Endothelial cell of umbilical vein (primary cell): ENCODE measurements at regions not wholly inside any gene's neighbourhood (a gene's known extent, or its start where the extent isn't known, plus 50 kb on each side); places are given as distances from the start of the nearest gene placed in this dataset.

Experiments used
- BruUV-seq: library from RNA; stranded (reverse); fragments of 400-500 nt; replicated peaks from 2 replicates; lab custom pipeline; 2021; lab: Mats Ljungman, UMichigan
- CTCF ChIA-PET: fragments of 300-600, 350-600 bp; sonication (Branson Sonifier 250); formaldehyde crosslinking; loops from one replicate; lab custom pipeline; 2021; ENCODE audit warnings: antibody characterized with exemption, inconsistent platforms; lab: Charles Lee
- POLR2A ChIA-PET: fragments of 300-600, 350-600 bp; sonication (Branson Sonifier 250); formaldehyde crosslinking; loops from one replicate; lab custom pipeline; 2021; ENCODE audit warnings: antibody characterized with exemption, inconsistent platforms; lab: Charles Lee
- DNase-seq: peaks from one replicate; pipeline ENCODE4 v3.0.0-alpha.2; 2011; ENCODE audit warnings: low read depth, low spot score
- FAIRE-seq: peaks from 2 replicates; lab custom pipeline; 2011; peaks lifted over from hg19 to GRCh38; lab: Jason Lieb, UNC
- H2AFZ ChIP-seq: 2 replicates; pipeline ENCODE4 v1.6.0; 2012; ENCODE audit warnings: low read depth, low read length, control low read depth, inconsistent platforms
- H3K27ac ChIP-seq: 2 replicates; pipeline ENCODE4 v1.5.1; 2011; ENCODE audit warnings: low read depth, mild to moderate bottlenecking, control low read depth, low read length, moderate library complexity; ENCODE audit not compliant: insufficient read depth
- H3K27me3 ChIP-seq, 2 experiments: 2 replicates each; pipeline versions ENCODE4 v1.6.0 to v1.6.1; 2011; ENCODE audit warnings: low read length in 2 of 2, mixed read lengths in 1 of 2; ENCODE audit not compliant: control insufficient read depth in 2 of 2, insufficient read depth in 2 of 2
- H3K36me3 ChIP-seq, 2 experiments: 2 replicates in 1 of 2; 3 replicates in 1 of 2; pipeline ENCODE4 v1.5.1; 2011; ENCODE audit warnings: low read length in 2 of 2, mild to moderate bottlenecking in 1 of 2, moderate library complexity in 1 of 2; ENCODE audit not compliant: control insufficient read depth in 2 of 2, insufficient read depth in 2 of 2; ENCODE audit errors: extremely low read depth in 1 of 2
- H3K4me1 ChIP-seq: 3 replicates; pipeline ENCODE4 v1.5.1; 2011; ENCODE audit warnings: mild to moderate bottlenecking, low read length; ENCODE audit not compliant: control insufficient read depth, insufficient read depth; ENCODE audit errors: extremely low read depth
- H3K4me2 ChIP-seq: 2 replicates; pipeline ENCODE4 v1.6.1; 2011; ENCODE audit warnings: low read length, control low read depth, mixed read lengths; ENCODE audit not compliant: insufficient read depth
- H3K4me3 ChIP-seq, 3 experiments: fragments of 200-600 bp in 1 of 3; sonication (generic), shearing (Covaris generic) in 1 of 3; replicated peaks in 1 of 3; 2 replicates each; pipeline ENCODE4 v1.5.1; 2011 to 2016; ENCODE audit warnings: control low read depth in 3 of 3, low read length in 3 of 3, mild to moderate bottlenecking in 2 of 3, inconsistent platforms in 1 of 3, low read depth in 1 of 3, moderate library complexity in 1 of 3; ENCODE audit not compliant: insufficient read depth in 1 of 3
- H3K79me2 ChIP-seq: 2 replicates; pipeline ENCODE4 v1.6.0; 2012; ENCODE audit warnings: low read length, inconsistent platforms; ENCODE audit not compliant: control insufficient read depth, insufficient read depth
- H3K9ac ChIP-seq: replicated peaks from 2 replicates; pipeline ENCODE3; 2011; ENCODE audit warnings: low read length, control low read depth; ENCODE audit not compliant: insufficient read depth; ENCODE audit errors: extremely low read depth
- H3K9me1 ChIP-seq: replicated peaks from 3 replicates; pipeline ENCODE4 v1.6.0; 2011; ENCODE audit warnings: mild to moderate bottlenecking, low read length; ENCODE audit not compliant: control insufficient read depth, insufficient read depth; ENCODE audit errors: extremely low read depth
- H3K9me3 ChIP-seq: replicated peaks from 2 replicates; pipeline ENCODE4 v1.5.1; 2012; ENCODE audit warnings: low read length, inconsistent platforms; ENCODE audit not compliant: control insufficient read depth, insufficient read depth
- H4K20me1 ChIP-seq: replicated peaks from 2 replicates; pipeline ENCODE3; 2011; ENCODE audit warnings: mild to moderate bottlenecking, low read length; ENCODE audit not compliant: control insufficient read depth, insufficient read depth; ENCODE audit errors: extremely low read depth
- CTCF ChIP-seq, 2 donors: IDR thresholded peaks; 1 replicate in 1 of 2; 2 replicates in 1 of 2; pipeline ENCODE4 v1.5.1; 2011; ENCODE audit warnings: low read length in 2 of 2, mild to moderate bottlenecking in 2 of 2, moderate library complexity in 2 of 2, control low read depth in 1 of 2, inconsistent platforms in 1 of 2, low read depth in 1 of 2; ENCODE audit not compliant: insufficient read depth in 1 of 2; ENCODE audit errors: extremely low read depth in 1 of 2
- EZH2 ChIP-seq: IDR thresholded peaks from 2 replicates; pipeline ENCODE4 v1.6.1; 2012; ENCODE audit warnings: borderline replicate concordance, low read depth, mild to moderate bottlenecking, moderate library complexity, low read length, inconsistent platforms; ENCODE audit not compliant: severe bottlenecking
- FOS ChIP-seq: IDR thresholded peaks from 2 replicates; pipeline ENCODE4 v1.6.1; 2011; ENCODE audit warnings: mild to moderate bottlenecking, low read length, moderate library complexity, borderline replicate concordance; ENCODE audit not compliant: insufficient read depth
- GATA2 ChIP-seq: IDR thresholded peaks from 2 replicates; pipeline ENCODE4 v1.7.0; 2011; ENCODE audit warnings: low read depth, mild to moderate bottlenecking, moderate library complexity, mixed read lengths, low read length; ENCODE audit not compliant: insufficient read length, insufficient read depth
- JUN ChIP-seq: IDR thresholded peaks from 2 replicates; pipeline ENCODE4 v1.6.1; 2011; ENCODE audit warnings: borderline replicate concordance, low read depth; ENCODE audit not compliant: insufficient read length, insufficient read depth
- MAX ChIP-seq: IDR thresholded peaks from 2 replicates; pipeline ENCODE4 v1.6.1; 2011; ENCODE audit not compliant: insufficient read depth, insufficient read length
- MYC ChIP-seq: IDR thresholded peaks from one replicate; pipeline ENCODE4 v1.6.1; 2011; ENCODE audit warnings: mild to moderate bottlenecking, low read depth, low read length
- POLR2A ChIP-seq: IDR thresholded peaks from 2 replicates; pipeline ENCODE4 v1.6.1; 2012; ENCODE audit warnings: low read depth, mild to moderate bottlenecking, control low read depth, low read length
- POLR2AphosphoS5 ChIP-seq: IDR thresholded peaks from 2 replicates; pipeline ENCODE4 v1.6.1; 2012; ENCODE audit warnings: low read depth, mild to moderate bottlenecking, control low read depth, low read length, moderate library complexity; ENCODE audit not compliant: insufficient read depth
- dilution Hi-C: fragments of 300-500 bp; cut with MboI; formaldehyde crosslinking; loops from one replicate; pipeline ENCODE4 v1.15.0; 2019; ENCODE audit warnings: low sequenced_read_pairs; ENCODE audit not compliant: extremely low pct_ligation_motif_present
- intact Hi-C: fragments of 100-400 bp; cut with micrococcal nuclease; formaldehyde crosslinking; loops from one replicate; pipeline ENCODE4 v1.10.0; 2022

GRCh38 chr6:44701637-44702101 lies 314.2 kb downstream of the CDC5L start:
- Histone ChIP-seq H3K4me2 (no peak overlapping the region), H3K27me3 (no peaks in the 10 kb centered on the region), H3K79me2 (no peaks in the 10 kb centered on the region), H3K9me1 (no peaks in the 10 kb centered on the region), H3K9me3 (no peaks in the 10 kb centered on the region), H3K27ac (no peak overlapping the region), H3K4me1 (no peaks in the 10 kb centered on the region), H2AFZ (no peak overlapping the region), H3K4me3 (no peak overlapping the region), H4K20me1 (no peaks in the 10 kb centered on the region), H3K9ac (no peak overlapping the region), H3K36me3 (no peaks in the 10 kb centered on the region)
- FAIRE-seq (no peak), DNase-seq (no peak)
- dilution Hi-C loops (no loop called here), intact Hi-C loops (no loop called here)
- ChIA-PET POLR2A (no interaction called here), CTCF (interaction anchor here (0.5 to 1.4 kb wide), 2 partner anchors 12 to 1319 kb away, joined by 3 to 5 read pairs; no protein-coding TSS in a partner anchor)
- no TSS peak for BruUV-seq
- no peak for TF ChIP-seq POLR2AphosphoS5

- DNase-seq (no peak), FAIRE-seq (no peak)
- Histone ChIP-seq H3K79me2 (no peaks in the 10 kb centered on the region), H3K9ac (no peak overlapping the region), H3K27ac (no peak overlapping the region), H3K4me2 (no peak overlapping the region), H3K9me3 (no peaks in the 10 kb centered on the region), H4K20me1 (no peaks in the 10 kb centered on the region), H2AFZ (no peak overlapping the region), H3K27me3 (no peaks in the 10 kb centered on the region), H3K36me3 (no peaks in the 10 kb centered on the region), H3K9me1 (no peaks in the 10 kb centered on the region), H3K4me3 (no peak overlapping the region), H3K4me1 (no peaks in the 10 kb centered on the region)
- POLR2A ChIA-PET: no interaction called here
- BruUV-seq: no TSS peak
- dilution Hi-C loops (no loop called here), intact Hi-C loops (no loop called here)
- CTCF ChIA-PET: interaction anchor here (0.6 to 1.4 kb wide), 2 partner anchors 12 to 35 kb away, joined by 3 to 5 read pairs; no protein-coding TSS in a partner anchor
- no peak for TF ChIP-seq JUN
- no peak for TF ChIP-seq POLR2A
- no peak for TF ChIP-seq EZH2
- TF ChIP-seq MYC: no peak
- TF ChIP-seq GATA2: no peak
- TF ChIP-seq POLR2AphosphoS5: no peak
- no peak for TF ChIP-seq MAX
- no peak for TF ChIP-seq FOS
- no peak for TF ChIP-seq CTCF (IDR thresholded peaks at IDR 0.05; ENCODE audit: extremely low read depth in 1 of 2, insufficient read depth in 1 of 2, low read depth in 1 of 2, low read length in 2 of 2)
These were observed 314.8 kb downstream of the CDC5L start for GRCh38 chr6:44702292-44702691.
